Parathyroid adenoma (tissue), 2 donors: ENCODE measurements at regions not wholly inside any gene's neighbourhood (a gene's known extent, or its start where the extent isn't known, plus 50 kb on each side); places are given as distances from the start of the nearest gene placed in this dataset.

Experiments
- H2AFZ ChIP-seq: fragments of 300-600 bp; sonication (generic); one replicate; pipeline ENCODE4 v1.7.0; 2017; ENCODE audit warnings: antibody characterized with exemption, mild to moderate bottlenecking
- H3K27ac ChIP-seq: fragments of 300-600 bp; sonication (generic); one replicate; pipeline ENCODE4 v1.7.0; 2017
- H3K27me3 ChIP-seq: fragments of 300-600 bp; sonication (generic); one replicate; pipeline ENCODE4 v1.7.0; 2017; ENCODE audit warnings: low read length; ENCODE audit not compliant: control insufficient read depth, insufficient read depth
- H3K36me3 ChIP-seq: fragments of 300-600 bp; sonication (generic); one replicate; pipeline ENCODE4 v1.7.0; 2017; ENCODE audit warnings: low read length; ENCODE audit not compliant: control insufficient read depth, insufficient read depth
- H3K4me1 ChIP-seq: fragments of 300-600 bp; sonication (generic); one replicate; pipeline ENCODE4 v1.7.0; 2017; ENCODE audit warnings: control low read depth
- H3K4me2 ChIP-seq: fragments of 300-600 bp; sonication (generic); one replicate; pipeline ENCODE4 v1.7.0; 2017; ENCODE audit warnings: low read length
- H3K4me3 ChIP-seq: fragments of 300-600 bp; sonication (generic); one replicate; pipeline ENCODE4 v1.7.0; 2017; ENCODE audit warnings: low read depth, low read length
- H3K79me2 ChIP-seq: fragments of 300-600 bp; sonication (generic); one replicate; pipeline ENCODE4 v1.7.0; 2017; ENCODE audit warnings: control low read depth
- H3K9ac ChIP-seq: fragments of 300-600 bp; sonication (generic); one replicate; pipeline ENCODE4 v1.7.0; 2017; ENCODE audit warnings: mild to moderate bottlenecking
- H3K9me3 ChIP-seq: fragments of 300-600 bp; sonication (generic); one replicate; pipeline ENCODE4 v1.7.0; 2017; ENCODE audit warnings: low read length; ENCODE audit not compliant: control insufficient read depth
- CTCF ChIP-seq: fragments of 300-600 bp; sonication (generic); IDR thresholded peaks from one replicate; pipeline ENCODE4 v1.7.0; 2017; ENCODE audit warnings: antibody characterized with exemption, mild to moderate bottlenecking
- donor health status: primary hyperparathyroidism.

GRCh38 chr9:108696156-108696555 is 159.6 kb downstream of the ACTL7B start:
- Histone ChIP-seq H3K4me2 (no peak overlapping the region), H3K9me3 (no peaks in the 10 kb centered on the region), H3K4me3 (no peak overlapping the region), H3K9ac (no peak overlapping the region), H3K36me3 (no peaks in the 10 kb centered on the region), H3K27ac (no peak overlapping the region), H3K27me3 (no peaks in the 10 kb centered on the region), H3K4me1 (no peaks in the 10 kb centered on the region), H2AFZ (no peak overlapping the region), H3K79me2 (no peaks in the 10 kb centered on the region)
- TF ChIP-seq CTCF = no peak

- no peak for TF ChIP-seq CTCF
- H3K4me2 ChIP-seq = no peak overlapping the region
- no peak overlapping the region for H3K27ac ChIP-seq
- no peaks in the 10 kb centered on the region for H3K79me2 ChIP-seq
- no peaks in the 10 kb centered on the region for H3K36me3 ChIP-seq
- no peaks in the 10 kb centered on the region for H3K27me3 ChIP-seq
- H3K4me1 ChIP-seq = no peaks in the 10 kb centered on the region
- H2AFZ ChIP-seq = no peak overlapping the region
- no peak overlapping the region for H3K9ac ChIP-seq
- H3K4me3 ChIP-seq = no peak overlapping the region
- H3K9me3 ChIP-seq = no peaks in the 10 kb centered on the region
These were observed 161.6 kb downstream of the ACTL7B start for GRCh38 chr9:108694170-108694569.

- Histone ChIP-seq H3K36me3 (no peaks in the 10 kb centered on the region), H3K79me2 (no peaks in the 10 kb centered on the region), H3K4me1 (no peaks in the 10 kb centered on the region), H3K4me2 (no peak overlapping the region), H2AFZ (no peak overlapping the region), H3K27me3 (no peaks in the 10 kb centered on the region), H3K4me3 (no peak overlapping the region), H3K27ac (no peak overlapping the region), H3K9ac (no peak overlapping the region), H3K9me3 (no peaks in the 10 kb centered on the region)
- TF ChIP-seq CTCF = no peak
These were observed 164.2 kb downstream of the ACTL7B start for GRCh38 chr9:108691614-108692013.

GRCh38 chr9:108688676-108689075 is 167.1 kb downstream of the ACTL7B start:
- H3K9ac ChIP-seq = no peak overlapping the region
- no peaks in the 10 kb centered on the region for H3K36me3 ChIP-seq
- H3K27me3 ChIP-seq = no peaks in the 10 kb centered on the region
- no peaks in the 10 kb centered on the region for H3K4me1 ChIP-seq
- no peaks in the 10 kb centered on the region for H3K9me3 ChIP-seq
- no peak overlapping the region for H3K27ac ChIP-seq
- no peak overlapping the region for H2AFZ ChIP-seq
- no peak overlapping the region for H3K4me2 ChIP-seq
- H3K4me3 ChIP-seq = no peak overlapping the region
- no peaks in the 10 kb centered on the region for H3K79me2 ChIP-seq
- no peak for TF ChIP-seq CTCF

GRCh38 chr9:108688051-108688450 is 167.7 kb downstream of the ACTL7B start:
- no peaks in the 10 kb centered on the region for H3K79me2 ChIP-seq
- H3K4me3 ChIP-seq = no peak overlapping the region
- H2AFZ ChIP-seq = no peak overlapping the region
- H3K27ac ChIP-seq = no peak overlapping the region
- H3K4me2 ChIP-seq = no peak overlapping the region
- no peaks in the 10 kb centered on the region for H3K9me3 ChIP-seq
- no peaks in the 10 kb centered on the region for H3K27me3 ChIP-seq
- no peak for TF ChIP-seq CTCF
- H3K9ac ChIP-seq = no peak overlapping the region
- no peaks in the 10 kb centered on the region for H3K4me1 ChIP-seq
- no peaks in the 10 kb centered on the region for H3K36me3 ChIP-seq
